HL-60 (cell line): ENCODE measurements at regions not wholly inside any gene's neighbourhood (a gene's known extent, or its start where the extent isn't known, plus 50 kb on each side); places are given as distances from the start of the nearest gene placed in this dataset.

Experiments used
- DNase-seq, 2 experiments: peaks; one replicate each; pipeline ENCODE4 v3.0.0-alpha.2; 2010 to 2020; ENCODE audit warnings: low read depth in 1 of 2, low spot score in 1 of 2
- H3K27ac ChIP-seq: fragments of 250-450 bp; sonication (Bioruptor Pico); replicated peaks from 2 replicates; pipeline ENCODE4 v1.5.1; 2020; ENCODE audit warnings: mild to moderate bottlenecking, moderate library complexity
- H3K27me3 ChIP-seq: fragments of 250-450 bp; sonication (Bioruptor Pico); 2 replicates; pipeline ENCODE4 v1.5.1; 2021; ENCODE audit warnings: mild to moderate bottlenecking, moderate library complexity; ENCODE audit not compliant: insufficient read depth, poor library complexity, severe bottlenecking
- H3K4me3 ChIP-seq: replicated peaks from 2 replicates; pipeline ENCODE4 v1.5.1; 2011; ENCODE audit warnings: mild to moderate bottlenecking, control low read depth, low read length; ENCODE audit not compliant: insufficient read depth
- GABPA ChIP-seq: IDR thresholded peaks from 2 replicates; pipeline ENCODE4 v1.6.1; 2012; ENCODE audit warnings: low read depth
- POLR2AphosphoS5 ChIP-seq: IDR thresholded peaks from 2 replicates; pipeline ENCODE4 v1.6.1; 2012; ENCODE audit warnings: low read depth
- SPI1 ChIP-seq: IDR thresholded peaks from 2 replicates; pipeline ENCODE4 v1.6.1; 2012; ENCODE audit warnings: low read depth, mild to moderate bottlenecking, borderline replicate concordance
- TF ChIP-seq, protein P1 (sequence below): IDR thresholded peaks from one replicate; pipeline ENCODE4 v1.5.1; 2011; ENCODE audit warnings: low read length, control low read depth, inconsistent platforms; ENCODE audit not compliant: insufficient read depth
- TF ChIP-seq, protein P2 (sequence below): IDR thresholded peaks from 2 replicates; pipeline ENCODE4 v1.6.1; 2012; ENCODE audit warnings: low read depth; ENCODE audit not compliant: insufficient replicate concordance

DNA sequence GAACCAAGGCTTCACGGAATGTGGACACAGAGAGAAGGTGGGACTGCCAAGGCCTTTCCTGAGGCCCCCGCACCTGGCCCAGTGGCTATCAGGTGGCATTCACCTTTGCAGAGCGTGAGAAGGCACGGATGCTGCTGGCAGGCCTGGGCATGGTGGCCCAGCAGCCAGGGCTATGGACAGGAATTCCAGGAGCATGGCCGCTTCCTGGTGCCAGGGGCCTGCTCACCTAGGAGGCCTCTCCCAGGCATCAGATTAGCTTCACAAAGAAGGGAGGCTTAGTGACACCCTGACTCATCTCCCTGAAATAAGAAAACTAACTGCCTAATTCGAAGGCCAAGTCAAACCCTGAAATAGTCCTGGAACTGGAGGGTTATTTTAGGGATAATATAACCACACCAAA lies 155.8 kb downstream of the TEX29 start:
- no peak overlapping the region for H3K4me3 ChIP-seq
- H3K27me3 ChIP-seq: no peaks in the 10 kb centered on the region
- no peak for DNase-seq
- no peak overlapping the region for H3K27ac ChIP-seq
- TF ChIP-seq, protein P1, sequence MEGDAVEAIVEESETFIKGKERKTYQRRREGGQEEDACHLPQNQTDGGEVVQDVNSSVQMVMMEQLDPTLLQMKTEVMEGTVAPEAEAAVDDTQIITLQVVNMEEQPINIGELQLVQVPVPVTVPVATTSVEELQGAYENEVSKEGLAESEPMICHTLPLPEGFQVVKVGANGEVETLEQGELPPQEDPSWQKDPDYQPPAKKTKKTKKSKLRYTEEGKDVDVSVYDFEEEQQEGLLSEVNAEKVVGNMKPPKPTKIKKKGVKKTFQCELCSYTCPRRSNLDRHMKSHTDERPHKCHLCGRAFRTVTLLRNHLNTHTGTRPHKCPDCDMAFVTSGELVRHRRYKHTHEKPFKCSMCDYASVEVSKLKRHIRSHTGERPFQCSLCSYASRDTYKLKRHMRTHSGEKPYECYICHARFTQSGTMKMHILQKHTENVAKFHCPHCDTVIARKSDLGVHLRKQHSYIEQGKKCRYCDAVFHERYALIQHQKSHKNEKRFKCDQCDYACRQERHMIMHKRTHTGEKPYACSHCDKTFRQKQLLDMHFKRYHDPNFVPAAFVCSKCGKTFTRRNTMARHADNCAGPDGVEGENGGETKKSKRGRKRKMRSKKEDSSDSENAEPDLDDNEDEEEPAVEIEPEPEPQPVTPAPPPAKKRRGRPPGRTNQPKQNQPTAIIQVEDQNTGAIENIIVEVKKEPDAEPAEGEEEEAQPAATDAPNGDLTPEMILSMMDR: no peak
- no peak for TF ChIP-seq GABPA
- TF ChIP-seq, protein P2, sequence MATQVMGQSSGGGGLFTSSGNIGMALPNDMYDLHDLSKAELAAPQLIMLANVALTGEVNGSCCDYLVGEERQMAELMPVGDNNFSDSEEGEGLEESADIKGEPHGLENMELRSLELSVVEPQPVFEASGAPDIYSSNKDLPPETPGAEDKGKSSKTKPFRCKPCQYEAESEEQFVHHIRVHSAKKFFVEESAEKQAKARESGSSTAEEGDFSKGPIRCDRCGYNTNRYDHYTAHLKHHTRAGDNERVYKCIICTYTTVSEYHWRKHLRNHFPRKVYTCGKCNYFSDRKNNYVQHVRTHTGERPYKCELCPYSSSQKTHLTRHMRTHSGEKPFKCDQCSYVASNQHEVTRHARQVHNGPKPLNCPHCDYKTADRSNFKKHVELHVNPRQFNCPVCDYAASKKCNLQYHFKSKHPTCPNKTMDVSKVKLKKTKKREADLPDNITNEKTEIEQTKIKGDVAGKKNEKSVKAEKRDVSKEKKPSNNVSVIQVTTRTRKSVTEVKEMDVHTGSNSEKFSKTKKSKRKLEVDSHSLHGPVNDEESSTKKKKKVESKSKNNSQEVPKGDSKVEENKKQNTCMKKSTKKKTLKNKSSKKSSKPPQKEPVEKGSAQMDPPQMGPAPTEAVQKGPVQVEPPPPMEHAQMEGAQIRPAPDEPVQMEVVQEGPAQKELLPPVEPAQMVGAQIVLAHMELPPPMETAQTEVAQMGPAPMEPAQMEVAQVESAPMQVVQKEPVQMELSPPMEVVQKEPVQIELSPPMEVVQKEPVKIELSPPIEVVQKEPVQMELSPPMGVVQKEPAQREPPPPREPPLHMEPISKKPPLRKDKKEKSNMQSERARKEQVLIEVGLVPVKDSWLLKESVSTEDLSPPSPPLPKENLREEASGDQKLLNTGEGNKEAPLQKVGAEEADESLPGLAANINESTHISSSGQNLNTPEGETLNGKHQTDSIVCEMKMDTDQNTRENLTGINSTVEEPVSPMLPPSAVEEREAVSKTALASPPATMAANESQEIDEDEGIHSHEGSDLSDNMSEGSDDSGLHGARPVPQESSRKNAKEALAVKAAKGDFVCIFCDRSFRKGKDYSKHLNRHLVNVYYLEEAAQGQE: no peak
- no peak for TF ChIP-seq POLR2AphosphoS5

DNA sequence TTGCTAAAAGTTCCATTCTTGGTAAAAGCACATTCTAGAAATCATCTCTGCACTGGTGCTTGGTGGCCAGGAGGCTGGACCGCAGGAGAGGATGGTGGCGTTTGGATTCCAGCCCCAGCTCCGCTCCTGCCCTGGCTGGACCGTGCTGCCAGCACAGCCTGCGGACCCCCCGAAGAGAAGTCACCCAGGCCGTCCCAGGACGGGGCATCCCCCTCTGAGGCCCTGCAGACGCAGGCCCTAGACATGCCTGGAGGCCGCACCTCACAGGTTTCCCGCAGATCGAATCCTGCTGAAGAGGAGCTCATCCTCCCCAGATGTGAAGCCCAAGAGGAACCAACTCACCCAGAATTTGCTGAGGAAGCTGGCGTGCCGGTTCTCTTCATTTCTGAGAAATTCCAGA lies 159.0 kb downstream of the TEX29 start:
- DNase-seq: no peak
- Histone ChIP-seq H3K4me3 (no peak overlapping the region), H3K27ac (no peak overlapping the region), H3K27me3 (no peaks in the 10 kb centered on the region)
- TF ChIP-seq, protein P2: no peak
- TF ChIP-seq, protein P1: no peak
- no peak for TF ChIP-seq POLR2AphosphoS5
- no peak for TF ChIP-seq SPI1
- no peak for TF ChIP-seq GABPA

DNA sequence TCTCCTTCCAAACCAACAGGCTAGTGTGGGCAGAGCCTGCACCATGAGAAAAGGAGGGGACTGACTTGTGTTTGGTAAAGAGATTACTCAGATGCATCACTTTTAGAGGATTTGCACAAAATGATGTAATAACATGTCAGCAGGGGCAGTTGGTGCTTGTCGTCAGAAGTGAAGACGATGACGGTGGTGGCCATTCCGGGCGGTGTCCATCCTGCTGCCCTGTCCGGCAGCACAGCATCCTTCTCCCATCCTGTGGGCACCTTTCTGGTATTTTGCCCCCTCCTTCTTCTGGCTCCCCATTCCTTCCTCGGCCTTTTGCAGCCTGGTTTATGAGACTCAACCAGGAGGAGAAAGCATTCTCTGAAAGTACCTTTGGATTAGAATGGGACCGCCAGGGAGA lies 160.1 kb downstream of the TEX29 start:
- DNase-seq: no peak

More for the DNA sequence above, 160.1 kb downstream of the TEX29 start:
- TF ChIP-seq, protein P2: no peak
- Histone ChIP-seq H3K27me3 (no peaks in the 10 kb centered on the region), H3K4me3 (no peak overlapping the region), H3K27ac (no peak overlapping the region)
